ENCODE measurements at regions not wholly inside any gene's neighbourhood (a gene's known extent, or its start where the extent isn't known, plus 50 kb on each side); places are given as distances from the start of the nearest gene placed in this dataset.

- Mint-ChIP-seq H3K4me3 (ENCODE audit: low read depth) (no peak overlapping the region), H3K4me1 (ENCODE audit: low read depth) (peaks cover 15% of the 10 kb centered on the region), H3K27ac (no peak overlapping the region), H3K9me3 (no peaks in the 10 kb centered on the region), H3K36me3 (ENCODE audit: low read depth) (no peaks in the 10 kb centered on the region), H3K27me3 (ENCODE audit: low read depth) (peaks cover 14% of the 10 kb centered on the region)
- intact Hi-C loops (cut with micrococcal nuclease), result no loop called here
- no peak for DNase-seq (ENCODE audit: low spot score)
Measured at GRCh38 chr18:70422391-70422965, 133.6 kb downstream of the SOCS6 start.

GRCh38 chr18:70421471-70422390, 132.9 kb downstream of the SOCS6 start:
- no peak overlapping the region for H3K27ac Mint-ChIP-seq
- H3K4me1 Mint-ChIP-seq (ENCODE audit: low read depth), result peaks cover 15% of the 10 kb centered on the region
- H3K27me3 Mint-ChIP-seq (ENCODE audit: low read depth), result peaks cover 14% of the 10 kb centered on the region
- intact Hi-C loops (cut with micrococcal nuclease), result no loop called here
- H3K4me3 Mint-ChIP-seq (ENCODE audit: low read depth), result no peak overlapping the region
- H3K36me3 Mint-ChIP-seq (ENCODE audit: low read depth), result no peaks in the 10 kb centered on the region
- no peak for DNase-seq (ENCODE audit: low spot score)
- no peaks in the 10 kb centered on the region for H3K9me3 Mint-ChIP-seq

GRCh38 chr18:70420146-70420898, 131.5 kb downstream of the SOCS6 start:
- H3K9me3 Mint-ChIP-seq, result no peaks in the 10 kb centered on the region
- no peak for DNase-seq (ENCODE audit: low spot score)
- intact Hi-C loops (cut with micrococcal nuclease), result no loop called here
- H3K4me3 Mint-ChIP-seq (ENCODE audit: low read depth), result no peak overlapping the region
- no peaks in the 10 kb centered on the region for H3K36me3 Mint-ChIP-seq (ENCODE audit: low read depth)
- peaks cover 15% of the 10 kb centered on the region for H3K4me1 Mint-ChIP-seq (ENCODE audit: low read depth)
- H3K27ac Mint-ChIP-seq, result no peak overlapping the region
- peaks cover 14% of the 10 kb centered on the region for H3K27me3 Mint-ChIP-seq (ENCODE audit: low read depth)

- Mint-ChIP-seq H3K27ac (no peak overlapping the region), H3K4me3 (ENCODE audit: low read depth) (no peak overlapping the region), H3K36me3 (ENCODE audit: low read depth) (no peaks in the 10 kb centered on the region), H3K4me1 (ENCODE audit: low read depth) (peaks cover 15% of the 10 kb centered on the region), H3K27me3 (ENCODE audit: low read depth) (peaks cover 14% of the 10 kb centered on the region), H3K9me3 (no peaks in the 10 kb centered on the region)
- no peak for DNase-seq (ENCODE audit: low spot score)
- intact Hi-C loops (cut with micrococcal nuclease), result no loop called here
Measured at GRCh38 chr18:70419526-70419925, 130.7 kb downstream of the SOCS6 start.

- H3K27me3 Mint-ChIP-seq (ENCODE audit: low read depth), result peaks cover 10% of the 10 kb centered on the region
- DNase-seq (ENCODE audit: low spot score), result no peak
Measured at GRCh38 chr18:70418546-70419311, 129.9 kb downstream of the SOCS6 start.

GRCh38 chr18:70417847-70418246, 129.0 kb downstream of the SOCS6 start:
- Mint-ChIP-seq H3K9me3 (no peaks in the 10 kb centered on the region), H3K4me3 (ENCODE audit: low read depth) (no peak overlapping the region), H3K4me1 (ENCODE audit: low read depth) (peaks cover 15% of the 10 kb centered on the region), H3K27ac (no peak overlapping the region), H3K27me3 (ENCODE audit: low read depth) (peaks cover 8% of the 10 kb centered on the region), H3K36me3 (ENCODE audit: low read depth) (no peaks in the 10 kb centered on the region)
- intact Hi-C loops (cut with micrococcal nuclease), result no loop called here
- DNase-seq (ENCODE audit: low spot score), result no peak

More at GRCh38 chr18:70418546-70419311, 129.9 kb downstream of the SOCS6 start:
- Mint-ChIP-seq H3K36me3 (ENCODE audit: low read depth) (no peaks in the 10 kb centered on the region), H3K9me3 (no peaks in the 10 kb centered on the region), H3K4me1 (ENCODE audit: low read depth) (peaks cover 15% of the 10 kb centered on the region), H3K27ac (no peak overlapping the region), H3K4me3 (ENCODE audit: low read depth) (no peak overlapping the region)
- intact Hi-C loops (cut with micrococcal nuclease), result no loop called here

GRCh38 chr18:70416496-70416895, 127.7 kb downstream of the SOCS6 start:
- Mint-ChIP-seq H3K36me3 (ENCODE audit: low read depth) (no peaks in the 10 kb centered on the region), H3K4me3 (ENCODE audit: low read depth) (no peak overlapping the region), H3K4me1 (ENCODE audit: low read depth) (peaks cover 6% of the 10 kb centered on the region), H3K27ac (no peak overlapping the region), H3K27me3 (ENCODE audit: low read depth) (peaks cover 8% of the 10 kb centered on the region), H3K9me3 (no peaks in the 10 kb centered on the region)
- DNase-seq (ENCODE audit: low spot score), result no peak
- intact Hi-C loops (cut with micrococcal nuclease), result no loop called here

GRCh38 chr18:70415823-70416488, 127.1 kb downstream of the SOCS6 start:
- H3K27me3 Mint-ChIP-seq (ENCODE audit: low read depth), result peaks cover 8% of the 10 kb centered on the region
- intact Hi-C loops (cut with micrococcal nuclease), result no loop called here
- no peak overlapping the region for H3K27ac Mint-ChIP-seq
- H3K36me3 Mint-ChIP-seq (ENCODE audit: low read depth), result no peaks in the 10 kb centered on the region
- H3K4me1 Mint-ChIP-seq (ENCODE audit: low read depth), result peaks cover 6% of the 10 kb centered on the region
- no peaks in the 10 kb centered on the region for H3K9me3 Mint-ChIP-seq
- H3K4me3 Mint-ChIP-seq (ENCODE audit: low read depth), result no peak overlapping the region
- DNase-seq (ENCODE audit: low spot score), result no peak

- H3K9me3 Mint-ChIP-seq, result no peaks in the 10 kb centered on the region
- intact Hi-C loops (cut with micrococcal nuclease), result no loop called here
- H3K27ac Mint-ChIP-seq, result no peak overlapping the region
- H3K27me3 Mint-ChIP-seq (ENCODE audit: low read depth), result peaks cover 4% of the 10 kb centered on the region
- no peak for DNase-seq (ENCODE audit: low spot score)
- H3K4me3 Mint-ChIP-seq (ENCODE audit: low read depth), result no peak overlapping the region
- peaks cover 6% of the 10 kb centered on the region for H3K4me1 Mint-ChIP-seq (ENCODE audit: low read depth)
- H3K36me3 Mint-ChIP-seq (ENCODE audit: low read depth), result no peaks in the 10 kb centered on the region
Measured at GRCh38 chr18:70414315-70414900, 125.6 kb downstream of the SOCS6 start.

- Mint-ChIP-seq H3K36me3 (ENCODE audit: low read depth) (no peaks in the 10 kb centered on the region), H3K4me1 (ENCODE audit: low read depth) (no peaks in the 10 kb centered on the region), H3K4me3 (ENCODE audit: low read depth) (no peak overlapping the region), H3K27me3 (ENCODE audit: low read depth) (peaks cover under 1% of the 10 kb centered on the region), H3K9me3 (no peaks in the 10 kb centered on the region), H3K27ac (no peak overlapping the region)
- no peak for DNase-seq (ENCODE audit: low spot score)
- intact Hi-C loops (cut with micrococcal nuclease), result no loop called here
Measured at GRCh38 chr18:70413455-70413854, 124.6 kb downstream of the SOCS6 start.

- intact Hi-C loops (cut with micrococcal nuclease), result no loop called here
Measured at GRCh38 chr18:70411876-70412435, 123.1 kb downstream of the SOCS6 start.

More at GRCh38 chr18:70411876-70412435, 123.1 kb downstream of the SOCS6 start:
- Mint-ChIP-seq H3K36me3 (ENCODE audit: low read depth) (no peaks in the 10 kb centered on the region), H3K27me3 (ENCODE audit: low read depth) (no peaks in the 10 kb centered on the region), H3K4me1 (ENCODE audit: low read depth) (no peaks in the 10 kb centered on the region), H3K27ac (no peak overlapping the region), H3K9me3 (no peaks in the 10 kb centered on the region), H3K4me3 (ENCODE audit: low read depth) (no peak overlapping the region)
- no peak for DNase-seq (ENCODE audit: low spot score)

Measured in activated T-helper 2 cell treated with anti-CD3 and anti-CD28 coated beads, Interferon-gamma antibody, Interleukin-2, Interleukin-4, amounts not matched to agents 10 μg/mL and 5 μg/mL and 100 μg/mL, durations not matched to agents 14 hours and 24 hours and 36 hours (primary cell).